ENCODE measurements at regions not wholly inside any gene's neighbourhood (a gene's known extent, or its start where the extent isn't known, plus 50 kb on each side); places are given as distances from the start of the nearest gene placed in this dataset.

GRCh38 chr6:81128671-81129070 lies 623.8 kb downstream of the TENT5A start:
- TF ChIP-seq POLR2A (IDR thresholded peaks at IDR 0.05; ENCODE audit: low read depth, low read length) (no peak), POLR2AphosphoS5 (IDR thresholded peaks at IDR 0.05; ENCODE audit: low read depth, low read length) (no peak), TAF1 (IDR thresholded peaks at IDR 0.05; ENCODE audit: low read depth, low read length) (no peak), SPI1 (IDR thresholded peaks at IDR 0.05; ENCODE audit: low read depth, low read length) (no peak)

Measured in GM12891 (cell line).